Upper lobe of left lung (tissue), 6 donors: ENCODE measurements at regions not wholly inside any gene's neighbourhood (a gene's known extent, or its start where the extent isn't known, plus 50 kb on each side); places are given as distances from the start of the nearest gene placed in this dataset.

ENCODE experiments used
- ATAC-seq, 2 donors: fragments of 200-7000 bp; cut with Tn5 transposase; one replicate each; pipeline ENCODE4 v1.9.1; 2022; ENCODE audit warnings: mild to moderate bottlenecking in 2 of 2, moderate library complexity in 2 of 2; ENCODE audit not compliant: low FRiP score in 2 of 2
- DNase-seq, 2 donors: peaks; one replicate each; pipeline ENCODE4 v3.0.0-alpha.2; 2019 to 2020
- H3K27ac ChIP-seq, 4 donors: fragments of 200-600 bp; sonication (generic); one replicate each; pipeline ENCODE4 v1.5.1; 2016 to 2019
- H3K27me3 ChIP-seq, 4 donors: fragments of 200-600 bp; sonication (generic); one replicate each; pipeline ENCODE4 v1.5.1; 2017 to 2019
- H3K36me3 ChIP-seq, 4 donors: fragments of 200-600 bp; sonication (generic); one replicate each; pipeline ENCODE4 v1.5.1; 2016 to 2019
- H3K4me1 ChIP-seq, 4 donors: fragments of 200-600 bp; sonication (generic); one replicate each; pipeline ENCODE4 v1.5.1; 2018 to 2019
- H3K4me3 ChIP-seq, 4 donors: fragments of 200-600 bp; sonication (generic); one replicate each; pipeline ENCODE4 v1.5.1; 2017 to 2019; ENCODE audit warnings: mild to moderate bottlenecking in 2 of 4, moderate library complexity in 1 of 4
- H3K9me3 ChIP-seq, 4 donors: fragments of 200-600 bp; sonication (generic); one replicate each; pipeline ENCODE4 v1.5.1; 2018 to 2019
- EP300 ChIP-seq, 4 donors: sonication (generic); formaldehyde crosslinking; IDR thresholded peaks; one replicate each; pipeline ENCODE4 v1.5.1; 2017; ENCODE audit warnings: antibody characterized with exemption in 4 of 4, control low read depth in 2 of 4
- POLR2A ChIP-seq, 4 donors: fragments of 450-650 bp; IDR thresholded peaks; one replicate each; pipeline ENCODE4 v1.5.1; 2016 to 2017; ENCODE audit warnings: antibody characterized with exemption in 4 of 4, mild to moderate bottlenecking in 2 of 4
- POLR2AphosphoS5 ChIP-seq, 2 donors: sonication (generic); formaldehyde crosslinking; IDR thresholded peaks; one replicate each; pipeline ENCODE4 v1.5.1; 2017; ENCODE audit warnings: antibody characterized with exemption in 2 of 2
- WGBS, 2 donors: methylation state at CpG; one replicate each; pipeline ENCODE4 v1.1.5; 2017 to 2018; 5-methylcytosine and 5-hydroxymethylcytosine counted together
- TF ChIP-seq, protein P1 (sequence below), 6 experiments: fragments of 450-650 bp in 4 of 6; fragments of 200-600 bp in 2 of 6; sonication (generic) in 2 of 6; IDR thresholded peaks; one replicate each; pipeline ENCODE4 v1.5.1; 2016 to 2019; ENCODE audit warnings: antibody characterized with exemption in 6 of 6
- donor health status: DM: no; HTN: no; CAD: no; lungs with moderate emphysema.
- donor health status: DM: no; HTN: yes; CAD: no; lungs with severe emphysema.

DNA sequence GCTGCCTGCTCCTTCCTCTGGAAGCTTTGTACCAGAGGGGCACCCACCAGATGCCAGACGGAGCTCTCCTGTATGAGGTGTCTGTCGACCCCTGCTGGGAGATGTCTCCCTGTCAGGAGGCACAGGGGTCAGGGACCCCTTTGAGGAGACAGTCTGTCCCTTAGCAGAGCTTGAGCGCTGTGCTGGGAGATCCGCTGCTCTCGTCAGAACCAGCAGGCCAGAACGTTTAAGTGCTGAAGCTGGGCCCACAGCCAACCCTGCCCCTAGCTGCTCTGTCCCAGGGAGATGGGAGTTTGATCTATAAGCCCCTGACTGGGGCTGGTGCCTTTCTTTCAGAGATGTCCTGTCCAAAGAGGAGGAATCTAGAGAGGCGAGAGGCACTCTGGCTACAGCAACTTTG, 260.3 kb upstream of the GPRIN3 start:
- Histone ChIP-seq H3K9me3 (no peaks in the 10 kb centered on the region), H3K27me3 (no peaks in the 10 kb centered on the region), H3K4me3 (no peak overlapping the region), H3K4me1 (no peaks in the 10 kb centered on the region), H3K27ac (no peak overlapping the region), H3K36me3 (no peaks in the 10 kb centered on the region)
- no peak for DNase-seq
- 50 to 67% methylated on average over 1 to 7 of the region's 7 CpGs for WGBS, 2 donors
- ATAC-seq: no peak
- TF ChIP-seq EP300 (IDR thresholded peaks at IDR 0.05): no peak
- TF ChIP-seq, protein P1, sequence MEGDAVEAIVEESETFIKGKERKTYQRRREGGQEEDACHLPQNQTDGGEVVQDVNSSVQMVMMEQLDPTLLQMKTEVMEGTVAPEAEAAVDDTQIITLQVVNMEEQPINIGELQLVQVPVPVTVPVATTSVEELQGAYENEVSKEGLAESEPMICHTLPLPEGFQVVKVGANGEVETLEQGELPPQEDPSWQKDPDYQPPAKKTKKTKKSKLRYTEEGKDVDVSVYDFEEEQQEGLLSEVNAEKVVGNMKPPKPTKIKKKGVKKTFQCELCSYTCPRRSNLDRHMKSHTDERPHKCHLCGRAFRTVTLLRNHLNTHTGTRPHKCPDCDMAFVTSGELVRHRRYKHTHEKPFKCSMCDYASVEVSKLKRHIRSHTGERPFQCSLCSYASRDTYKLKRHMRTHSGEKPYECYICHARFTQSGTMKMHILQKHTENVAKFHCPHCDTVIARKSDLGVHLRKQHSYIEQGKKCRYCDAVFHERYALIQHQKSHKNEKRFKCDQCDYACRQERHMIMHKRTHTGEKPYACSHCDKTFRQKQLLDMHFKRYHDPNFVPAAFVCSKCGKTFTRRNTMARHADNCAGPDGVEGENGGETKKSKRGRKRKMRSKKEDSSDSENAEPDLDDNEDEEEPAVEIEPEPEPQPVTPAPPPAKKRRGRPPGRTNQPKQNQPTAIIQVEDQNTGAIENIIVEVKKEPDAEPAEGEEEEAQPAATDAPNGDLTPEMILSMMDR (IDR thresholded peaks at IDR 0.05): no peak
- no peak for TF ChIP-seq POLR2A (IDR thresholded peaks at IDR 0.05)
- no peak for TF ChIP-seq POLR2AphosphoS5 (IDR thresholded peaks at IDR 0.05)

DNA sequence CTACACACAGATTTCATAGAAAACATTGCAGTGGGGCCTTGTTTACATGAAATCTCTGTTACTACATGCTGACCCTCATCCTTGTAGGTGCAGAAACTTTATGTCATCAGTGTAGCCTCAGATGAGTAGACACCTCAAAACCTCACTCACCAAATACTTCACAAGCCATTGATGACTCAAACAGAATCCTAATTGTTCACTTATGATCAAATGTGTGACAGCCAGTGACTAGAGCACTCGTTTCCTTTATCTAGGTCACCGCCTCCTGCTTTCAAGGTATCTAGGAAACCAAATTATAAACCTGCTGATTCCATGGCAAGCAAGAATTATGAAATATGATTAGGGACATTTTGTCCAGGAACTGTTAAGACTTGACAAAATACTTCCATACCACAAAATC, 255.8 kb upstream of the GPRIN3 start:
- H3K4me1 ChIP-seq: no peaks in the 10 kb centered on the region
- no peak overlapping the region for H3K4me3 ChIP-seq
- DNase-seq (no peak), ATAC-seq (no peak)
- 49 to 63% methylated on average over 2 of the region's 2 CpGs for WGBS, 2 donors
- H3K9me3 ChIP-seq: no peaks in the 10 kb centered on the region
- H3K27ac ChIP-seq: no peak overlapping the region
- TF ChIP-seq EP300 (IDR thresholded peaks at IDR 0.05) (no peak), POLR2AphosphoS5 (IDR thresholded peaks at IDR 0.05) (no peak), POLR2A (IDR thresholded peaks at IDR 0.05) (no peak)
- TF ChIP-seq, protein P1 (IDR thresholded peaks at IDR 0.05): no peak
- no peaks in the 10 kb centered on the region for H3K36me3 ChIP-seq
- no peaks in the 10 kb centered on the region for H3K27me3 ChIP-seq

DNA sequence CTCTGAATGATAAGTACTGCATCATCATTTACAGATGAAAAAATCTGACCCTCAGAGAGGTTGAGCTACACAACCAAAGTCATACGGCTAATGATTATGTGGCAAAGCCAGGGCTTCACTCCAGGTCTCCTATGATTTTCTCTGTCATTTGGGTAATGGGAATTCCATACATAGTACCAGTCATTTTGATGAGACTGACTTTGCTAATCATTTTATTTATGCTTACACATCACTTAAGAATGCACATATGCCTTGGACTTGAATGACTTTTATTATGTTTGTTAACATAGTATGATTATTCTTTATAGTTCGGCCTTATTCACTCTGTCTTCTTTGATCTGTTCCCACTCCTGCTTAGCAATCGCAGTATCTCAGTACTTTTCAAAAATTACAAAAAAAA, 255.1 kb upstream of the GPRIN3 start:
- H3K36me3 ChIP-seq: no peaks in the 10 kb centered on the region
- H3K4me3 ChIP-seq: no peak overlapping the region
- no peaks in the 10 kb centered on the region for H3K9me3 ChIP-seq
- TF ChIP-seq POLR2A (IDR thresholded peaks at IDR 0.05) (no peak), EP300 (IDR thresholded peaks at IDR 0.05) (no peak), POLR2AphosphoS5 (IDR thresholded peaks at IDR 0.05) (no peak)
- TF ChIP-seq, protein P1 (IDR thresholded peaks at IDR 0.05): no peak
- H3K4me1 ChIP-seq: no peaks in the 10 kb centered on the region
- ATAC-seq (no peak), DNase-seq (no peak)
- 91 to 92% methylated on average over 3 of the region's 3 CpGs for WGBS, 2 donors
- no peak overlapping the region for H3K27ac ChIP-seq
- H3K27me3 ChIP-seq: no peaks in the 10 kb centered on the region

- H3K4me3 ChIP-seq: no peak overlapping the region
- DNase-seq (no peak), ATAC-seq (no peak)
- no peak overlapping the region for H3K27ac ChIP-seq
- H3K27me3 ChIP-seq: no peaks in the 10 kb centered on the region
- no peaks in the 10 kb centered on the region for H3K9me3 ChIP-seq
- H3K36me3 ChIP-seq: no peaks in the 10 kb centered on the region
- TF ChIP-seq POLR2A (IDR thresholded peaks at IDR 0.05): no peak
- TF ChIP-seq POLR2AphosphoS5 (IDR thresholded peaks at IDR 0.05): no peak
- TF ChIP-seq EP300 (IDR thresholded peaks at IDR 0.05): no peak
- TF ChIP-seq, protein P1 (IDR thresholded peaks at IDR 0.05): no peak
- 91 to 95% methylated on average over 2 of the region's 2 CpGs for WGBS, 2 donors
- no peaks in the 10 kb centered on the region for H3K4me1 ChIP-seq
Measured at GRCh38 chr4:89561048-89561447, 253.4 kb upstream of the GPRIN3 start.

DNA sequence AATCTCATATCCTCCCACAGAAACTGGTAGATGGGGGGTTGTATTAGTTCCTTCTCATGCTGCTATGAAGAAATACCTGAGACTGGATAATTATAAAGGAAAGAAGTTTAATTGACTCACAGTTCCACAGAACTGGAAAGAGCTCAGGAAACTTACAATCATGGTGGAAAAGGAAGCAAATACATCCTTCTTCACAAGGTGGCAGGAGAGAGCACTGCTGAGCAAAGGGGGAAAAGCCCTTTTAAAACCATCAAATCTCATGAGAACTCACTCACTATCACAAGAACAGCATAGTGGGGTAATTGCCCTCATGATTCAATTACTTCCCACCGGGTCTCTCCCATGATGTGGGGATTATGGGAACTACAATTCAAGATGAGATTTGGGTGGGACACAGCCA, 250.5 kb upstream of the GPRIN3 start:
- no peak for ATAC-seq
- WGBS, 2 donors: 63 to 87% methylated on average over 1 of the region's 1 CpG
- no peak for DNase-seq
- Histone ChIP-seq H3K4me3 (no peak overlapping the region), H3K4me1 (no peaks in the 10 kb centered on the region), H3K27me3 (no peaks in the 10 kb centered on the region), H3K36me3 (no peaks in the 10 kb centered on the region), H3K27ac (no peak overlapping the region), H3K9me3 (no peaks in the 10 kb centered on the region)
- TF ChIP-seq POLR2A (IDR thresholded peaks at IDR 0.05) (no peak), POLR2AphosphoS5 (IDR thresholded peaks at IDR 0.05) (no peak), EP300 (IDR thresholded peaks at IDR 0.05) (no peak)
- TF ChIP-seq, protein P1 (IDR thresholded peaks at IDR 0.05): no peak
